WTC11 (cell line): ENCODE measurements at regions not wholly inside any gene's neighbourhood (a gene's known extent, or its start where the extent isn't known, plus 50 kb on each side); places are given as distances from the start of the nearest gene placed in this dataset.

Experiments
- ATAC-seq: fragments of 200-7000 bp; cut with Tn5 transposase; 2 replicates; pipeline ENCODE4 v1.10.0; 2021; ENCODE audit warnings: mild to moderate bottlenecking, moderate library complexity
- CTCF ChIA-PET: fragments of 300-600 bp; sonication (Branson Sonifier 250); formaldehyde crosslinking; loops from one replicate; lab custom pipeline; 2021; ENCODE audit warnings: antibody characterized with exemption; lab: Charles Lee
- POLR2A ChIA-PET: fragments of 350-600 bp; sonication (Branson Sonifier 250); formaldehyde crosslinking; loops from one replicate; lab custom pipeline; 2021; ENCODE audit warnings: antibody characterized with exemption; lab: Charles Lee
- DNase-seq: peaks from one replicate; pipeline ENCODE4 v3.0.0; 2021; ENCODE audit warnings: low spot score
- H3K27ac Mint-ChIP-seq: 2 replicates; pipeline ENCODE4 v1.8.0; 2021; ENCODE audit warnings: mixed read lengths
- H3K27me3 Mint-ChIP-seq: 2 replicates; pipeline ENCODE4 v1.8.0; 2021; ENCODE audit warnings: low read depth, mild to moderate bottlenecking, moderate library complexity, mixed read lengths
- H3K36me3 Mint-ChIP-seq: 2 replicates; pipeline ENCODE4 v1.8.0; 2021; ENCODE audit warnings: mixed read lengths
- H3K4me1 Mint-ChIP-seq: 2 replicates; pipeline ENCODE4 v1.8.0; 2022; ENCODE audit warnings: mixed read lengths
- H3K4me3 Mint-ChIP-seq: 2 replicates; pipeline ENCODE4 v1.8.0; 2021; ENCODE audit warnings: mild to moderate bottlenecking, moderate library complexity, mixed read lengths
- H3K9me3 Mint-ChIP-seq: 2 replicates; pipeline ENCODE4 v1.8.0; 2021; ENCODE audit warnings: mixed read lengths
- FOXK1 ChIP-seq: sonication (generic); formaldehyde crosslinking; IDR thresholded peaks from 2 replicates; pipeline ENCODE4 v1.8.0; 2022; ENCODE audit warnings: mild to moderate bottlenecking, moderate library complexity, missing genetic modification reagents
- FOXP1 ChIP-seq: sonication (generic); formaldehyde crosslinking; IDR thresholded peaks from 2 replicates; pipeline ENCODE4 v1.8.0; 2022; ENCODE audit warnings: missing genetic modification reagents, mild to moderate bottlenecking, moderate library complexity, borderline replicate concordance
- HMGA2 ChIP-seq: fragments of 250-450 bp; sonication (Bioruptor Pico); IDR thresholded peaks from 2 replicates; pipeline ENCODE4 v1.4.0; 2021; ENCODE audit warnings: mild to moderate bottlenecking, moderate library complexity
- IRF2 ChIP-seq: sonication (generic); formaldehyde crosslinking; IDR thresholded peaks from 2 replicates; pipeline ENCODE4 v1.8.0; 2022; ENCODE audit warnings: low read depth, missing genetic modification reagents, borderline replicate concordance
- MXD4 ChIP-seq: fragments of 250-450 bp; sonication (Bioruptor Pico); IDR thresholded peaks from 2 replicates; pipeline ENCODE4 v1.8.0; 2021; ENCODE audit warnings: mild to moderate bottlenecking, moderate library complexity, borderline replicate concordance
- NR1H2 ChIP-seq: sonication (generic); formaldehyde crosslinking; IDR thresholded peaks from 2 replicates; pipeline ENCODE4 v1.9.0; 2021; ENCODE audit warnings: mild to moderate bottlenecking, moderate library complexity, missing genetic modification reagents
- ZNF121 ChIP-seq: sonication (generic); formaldehyde crosslinking; IDR thresholded peaks from 2 replicates; pipeline ENCODE4 v1.8.0; 2023; ENCODE audit warnings: missing genetic modification reagents
- ZNF138 ChIP-seq: sonication (generic); formaldehyde crosslinking; conservative IDR thresholded peaks from 2 replicates; pipeline ENCODE4 v1.8.1; 2022; ENCODE audit warnings: mild to moderate bottlenecking, moderate library complexity, missing genetic modification reagents
- ZNF232 ChIP-seq: sonication (generic); formaldehyde crosslinking; IDR thresholded peaks from 2 replicates; pipeline ENCODE4 v1.8.0; 2022; ENCODE audit warnings: mild to moderate bottlenecking, missing genetic modification reagents
- ZNF263 ChIP-seq: sonication (generic); formaldehyde crosslinking; IDR thresholded peaks from 2 replicates; pipeline ENCODE4 v1.8.1; 2022; ENCODE audit warnings: low read depth, mild to moderate bottlenecking, moderate library complexity, missing genetic modification reagents
- ZNF416 ChIP-seq: fragments of 250-450 bp; sonication (Bioruptor Pico); IDR thresholded peaks from 2 replicates; pipeline ENCODE4 v1.9.0; 2021; ENCODE audit warnings: mild to moderate bottlenecking, inconsistent platforms
- ZNF423 ChIP-seq: fragments of 250-450 bp; sonication (Bioruptor Pico); IDR thresholded peaks from 2 replicates; pipeline ENCODE4 v2.1.2; 2022; ENCODE audit warnings: mild to moderate bottlenecking, moderate library complexity
- ZNF671 ChIP-seq: fragments of 250-450 bp; sonication (Bioruptor Pico); IDR thresholded peaks from 2 replicates; pipeline ENCODE4 v1.8.0; 2021; ENCODE audit warnings: mild to moderate bottlenecking
- TF ChIP-seq, protein P1 (sequence below): sonication (generic); formaldehyde crosslinking; IDR thresholded peaks from 2 replicates; pipeline ENCODE4 v1.8.0; 2022; ENCODE audit warnings: mild to moderate bottlenecking, missing genetic modification reagents
- TF ChIP-seq, protein P2 (sequence below): fragments of 250-450 bp; sonication (Bioruptor Pico); IDR thresholded peaks from 2 replicates; pipeline ENCODE4 v1.9.0; 2021; ENCODE audit warnings: mild to moderate bottlenecking
- TF ChIP-seq, protein P3 (sequence below): sonication (generic); formaldehyde crosslinking; IDR thresholded peaks from 2 replicates; pipeline ENCODE4 v1.8.1; 2022; ENCODE audit warnings: mild to moderate bottlenecking, missing genetic modification reagents, moderate library complexity, borderline replicate concordance
- TF ChIP-seq, protein P4 (sequence below): fragments of 250-450 bp; sonication (Bioruptor Pico); IDR thresholded peaks from 2 replicates; pipeline ENCODE4 v1.9.0; 2021; ENCODE audit warnings: moderate library complexity, mild to moderate bottlenecking, inconsistent platforms, borderline replicate concordance
- TF ChIP-seq, protein P5 (sequence below): sonication (generic); formaldehyde crosslinking; conservative IDR thresholded peaks from 2 replicates; pipeline ENCODE4 v1.8.1; 2023; ENCODE audit warnings: mild to moderate bottlenecking, low read depth, missing genetic modification reagents, moderate library complexity
- TF ChIP-seq, protein P6 (sequence below): fragments of 200-600 bp; IDR thresholded peaks from 2 replicates; pipeline ENCODE4 v1.8.0; 2022; ENCODE audit warnings: antibody characterized with exemption
- TF ChIP-seq, protein P7 (sequence below): fragments of 250-450 bp; sonication (Bioruptor Pico); IDR thresholded peaks from 2 replicates; pipeline ENCODE4 v1.9.0; 2021; ENCODE audit warnings: mild to moderate bottlenecking, borderline replicate concordance

DNA sequence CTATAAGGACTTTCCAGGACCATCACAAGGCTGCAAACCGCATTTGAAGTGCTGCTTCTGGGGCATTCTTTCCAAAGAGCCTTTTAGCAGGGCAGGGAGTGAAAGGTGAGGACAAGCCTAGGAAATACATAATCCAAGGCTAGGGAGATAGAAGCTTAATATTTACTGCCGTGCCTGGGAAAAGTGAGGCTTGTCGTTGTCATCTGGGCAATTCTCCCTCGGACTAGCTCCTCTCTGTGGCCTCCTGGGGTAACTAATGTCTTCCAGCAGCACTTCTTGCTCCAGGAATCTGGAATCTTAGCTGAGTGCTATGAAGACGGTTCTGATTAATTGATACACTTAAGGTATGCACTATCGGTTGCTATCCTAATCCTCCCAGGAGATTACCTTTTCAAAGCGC is 69.3 kb upstream of the ATL2 start:
- TF ChIP-seq IRF2 (CRISPR knock-in tag) (no peak), FOXP1 (CRISPR knock-in tag) (no peak), FOXK1 (CRISPR knock-in tag) (no peak), NR1H2 (CRISPR knock-in tag) (no peak), ZNF263 (CRISPR knock-in tag) (no peak), HMGA2 (no peak), ZNF671 (CRISPR knock-in tag) (no peak), ZNF232 (no peak), ZNF423 (no peak), ZNF416 (CRISPR knock-in tag) (no peak), ZNF121 (CRISPR knock-in tag) (no peak), ZNF138 (CRISPR knock-in tag) (no peak), MXD4 (CRISPR knock-in tag) (no peak)
- TF ChIP-seq, protein P1, sequence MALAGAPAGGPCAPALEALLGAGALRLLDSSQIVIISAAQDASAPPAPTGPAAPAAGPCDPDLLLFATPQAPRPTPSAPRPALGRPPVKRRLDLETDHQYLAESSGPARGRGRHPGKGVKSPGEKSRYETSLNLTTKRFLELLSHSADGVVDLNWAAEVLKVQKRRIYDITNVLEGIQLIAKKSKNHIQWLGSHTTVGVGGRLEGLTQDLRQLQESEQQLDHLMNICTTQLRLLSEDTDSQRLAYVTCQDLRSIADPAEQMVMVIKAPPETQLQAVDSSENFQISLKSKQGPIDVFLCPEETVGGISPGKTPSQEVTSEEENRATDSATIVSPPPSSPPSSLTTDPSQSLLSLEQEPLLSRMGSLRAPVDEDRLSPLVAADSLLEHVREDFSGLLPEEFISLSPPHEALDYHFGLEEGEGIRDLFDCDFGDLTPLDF (CRISPR knock-in tag): no peak
- TF ChIP-seq, protein P2, sequence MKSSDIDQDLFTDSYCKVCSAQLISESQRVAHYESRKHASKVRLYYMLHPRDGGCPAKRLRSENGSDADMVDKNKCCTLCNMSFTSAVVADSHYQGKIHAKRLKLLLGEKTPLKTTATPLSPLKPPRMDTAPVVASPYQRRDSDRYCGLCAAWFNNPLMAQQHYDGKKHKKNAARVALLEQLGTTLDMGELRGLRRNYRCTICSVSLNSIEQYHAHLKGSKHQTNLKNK (CRISPR knock-in tag): no peak
- TF ChIP-seq, protein P3, sequence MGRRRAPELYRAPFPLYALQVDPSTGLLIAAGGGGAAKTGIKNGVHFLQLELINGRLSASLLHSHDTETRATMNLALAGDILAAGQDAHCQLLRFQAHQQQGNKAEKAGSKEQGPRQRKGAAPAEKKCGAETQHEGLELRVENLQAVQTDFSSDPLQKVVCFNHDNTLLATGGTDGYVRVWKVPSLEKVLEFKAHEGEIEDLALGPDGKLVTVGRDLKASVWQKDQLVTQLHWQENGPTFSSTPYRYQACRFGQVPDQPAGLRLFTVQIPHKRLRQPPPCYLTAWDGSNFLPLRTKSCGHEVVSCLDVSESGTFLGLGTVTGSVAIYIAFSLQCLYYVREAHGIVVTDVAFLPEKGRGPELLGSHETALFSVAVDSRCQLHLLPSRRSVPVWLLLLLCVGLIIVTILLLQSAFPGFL (CRISPR knock-in tag): no peak
- TF ChIP-seq, protein P4, sequence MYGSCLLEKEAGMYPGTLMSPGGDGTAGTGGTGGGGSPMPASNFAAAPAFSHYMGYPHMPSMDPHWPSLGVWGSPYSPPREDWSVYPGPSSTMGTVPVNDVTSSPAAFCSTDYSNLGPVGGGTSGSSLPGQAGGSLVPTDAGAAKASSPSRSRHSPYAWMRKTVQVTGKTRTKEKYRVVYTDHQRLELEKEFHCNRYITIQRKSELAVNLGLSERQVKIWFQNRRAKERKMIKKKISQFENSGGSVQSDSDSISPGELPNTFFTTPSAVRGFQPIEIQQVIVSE: no peak
- TF ChIP-seq, protein P5, sequence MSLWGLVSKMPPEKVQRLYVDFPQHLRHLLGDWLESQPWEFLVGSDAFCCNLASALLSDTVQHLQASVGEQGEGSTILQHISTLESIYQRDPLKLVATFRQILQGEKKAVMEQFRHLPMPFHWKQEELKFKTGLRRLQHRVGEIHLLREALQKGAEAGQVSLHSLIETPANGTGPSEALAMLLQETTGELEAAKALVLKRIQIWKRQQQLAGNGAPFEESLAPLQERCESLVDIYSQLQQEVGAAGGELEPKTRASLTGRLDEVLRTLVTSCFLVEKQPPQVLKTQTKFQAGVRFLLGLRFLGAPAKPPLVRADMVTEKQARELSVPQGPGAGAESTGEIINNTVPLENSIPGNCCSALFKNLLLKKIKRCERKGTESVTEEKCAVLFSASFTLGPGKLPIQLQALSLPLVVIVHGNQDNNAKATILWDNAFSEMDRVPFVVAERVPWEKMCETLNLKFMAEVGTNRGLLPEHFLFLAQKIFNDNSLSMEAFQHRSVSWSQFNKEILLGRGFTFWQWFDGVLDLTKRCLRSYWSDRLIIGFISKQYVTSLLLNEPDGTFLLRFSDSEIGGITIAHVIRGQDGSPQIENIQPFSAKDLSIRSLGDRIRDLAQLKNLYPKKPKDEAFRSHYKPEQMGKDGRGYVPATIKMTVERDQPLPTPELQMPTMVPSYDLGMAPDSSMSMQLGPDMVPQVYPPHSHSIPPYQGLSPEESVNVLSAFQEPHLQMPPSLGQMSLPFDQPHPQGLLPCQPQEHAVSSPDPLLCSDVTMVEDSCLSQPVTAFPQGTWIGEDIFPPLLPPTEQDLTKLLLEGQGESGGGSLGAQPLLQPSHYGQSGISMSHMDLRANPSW (CRISPR knock-in tag): no peak
- TF ChIP-seq, protein P6, sequence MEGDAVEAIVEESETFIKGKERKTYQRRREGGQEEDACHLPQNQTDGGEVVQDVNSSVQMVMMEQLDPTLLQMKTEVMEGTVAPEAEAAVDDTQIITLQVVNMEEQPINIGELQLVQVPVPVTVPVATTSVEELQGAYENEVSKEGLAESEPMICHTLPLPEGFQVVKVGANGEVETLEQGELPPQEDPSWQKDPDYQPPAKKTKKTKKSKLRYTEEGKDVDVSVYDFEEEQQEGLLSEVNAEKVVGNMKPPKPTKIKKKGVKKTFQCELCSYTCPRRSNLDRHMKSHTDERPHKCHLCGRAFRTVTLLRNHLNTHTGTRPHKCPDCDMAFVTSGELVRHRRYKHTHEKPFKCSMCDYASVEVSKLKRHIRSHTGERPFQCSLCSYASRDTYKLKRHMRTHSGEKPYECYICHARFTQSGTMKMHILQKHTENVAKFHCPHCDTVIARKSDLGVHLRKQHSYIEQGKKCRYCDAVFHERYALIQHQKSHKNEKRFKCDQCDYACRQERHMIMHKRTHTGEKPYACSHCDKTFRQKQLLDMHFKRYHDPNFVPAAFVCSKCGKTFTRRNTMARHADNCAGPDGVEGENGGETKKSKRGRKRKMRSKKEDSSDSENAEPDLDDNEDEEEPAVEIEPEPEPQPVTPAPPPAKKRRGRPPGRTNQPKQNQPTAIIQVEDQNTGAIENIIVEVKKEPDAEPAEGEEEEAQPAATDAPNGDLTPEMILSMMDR: no peak
- TF ChIP-seq, protein P7, sequence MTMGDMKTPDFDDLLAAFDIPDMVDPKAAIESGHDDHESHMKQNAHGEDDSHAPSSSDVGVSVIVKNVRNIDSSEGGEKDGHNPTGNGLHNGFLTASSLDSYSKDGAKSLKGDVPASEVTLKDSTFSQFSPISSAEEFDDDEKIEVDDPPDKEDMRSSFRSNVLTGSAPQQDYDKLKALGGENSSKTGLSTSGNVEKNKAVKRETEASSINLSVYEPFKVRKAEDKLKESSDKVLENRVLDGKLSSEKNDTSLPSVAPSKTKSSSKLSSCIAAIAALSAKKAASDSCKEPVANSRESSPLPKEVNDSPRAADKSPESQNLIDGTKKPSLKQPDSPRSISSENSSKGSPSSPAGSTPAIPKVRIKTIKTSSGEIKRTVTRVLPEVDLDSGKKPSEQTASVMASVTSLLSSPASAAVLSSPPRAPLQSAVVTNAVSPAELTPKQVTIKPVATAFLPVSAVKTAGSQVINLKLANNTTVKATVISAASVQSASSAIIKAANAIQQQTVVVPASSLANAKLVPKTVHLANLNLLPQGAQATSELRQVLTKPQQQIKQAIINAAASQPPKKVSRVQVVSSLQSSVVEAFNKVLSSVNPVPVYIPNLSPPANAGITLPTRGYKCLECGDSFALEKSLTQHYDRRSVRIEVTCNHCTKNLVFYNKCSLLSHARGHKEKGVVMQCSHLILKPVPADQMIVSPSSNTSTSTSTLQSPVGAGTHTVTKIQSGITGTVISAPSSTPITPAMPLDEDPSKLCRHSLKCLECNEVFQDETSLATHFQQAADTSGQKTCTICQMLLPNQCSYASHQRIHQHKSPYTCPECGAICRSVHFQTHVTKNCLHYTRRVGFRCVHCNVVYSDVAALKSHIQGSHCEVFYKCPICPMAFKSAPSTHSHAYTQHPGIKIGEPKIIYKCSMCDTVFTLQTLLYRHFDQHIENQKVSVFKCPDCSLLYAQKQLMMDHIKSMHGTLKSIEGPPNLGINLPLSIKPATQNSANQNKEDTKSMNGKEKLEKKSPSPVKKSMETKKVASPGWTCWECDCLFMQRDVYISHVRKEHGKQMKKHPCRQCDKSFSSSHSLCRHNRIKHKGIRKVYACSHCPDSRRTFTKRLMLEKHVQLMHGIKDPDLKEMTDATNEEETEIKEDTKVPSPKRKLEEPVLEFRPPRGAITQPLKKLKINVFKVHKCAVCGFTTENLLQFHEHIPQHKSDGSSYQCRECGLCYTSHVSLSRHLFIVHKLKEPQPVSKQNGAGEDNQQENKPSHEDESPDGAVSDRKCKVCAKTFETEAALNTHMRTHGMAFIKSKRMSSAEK (CRISPR knock-in tag): no peak
- POLR2A ChIA-PET: no interaction called here
- Mint-ChIP-seq H3K27me3 (peaks cover 28% of the 10 kb centered on the region), H3K4me3 (no peak overlapping the region), H3K9me3 (no peaks in the 10 kb centered on the region), H3K36me3 (no peaks in the 10 kb centered on the region), H3K27ac (no peak overlapping the region), H3K4me1 (peaks cover 53% of the 10 kb centered on the region)
- no peak for DNase-seq
- CTCF ChIA-PET: interaction anchor here (0.7 to 2.3 kb wide), 5 partner anchors 16 to 146 kb away, joined by 3 to 15 read pairs (median 4); no protein-coding TSS in a partner anchor
- ATAC-seq: no peak
